Activated CD4-positive, alpha-beta T cell treated with anti-CD3 and anti-CD28 coated beads, Interleukin-2, amount 10 ng/mL, durations not matched to agents 7 days and 5 days (primary cell): ENCODE measurements at regions not wholly inside any gene's neighbourhood (a gene's known extent, or its start where the extent isn't known, plus 50 kb on each side); places are given as distances from the start of the nearest gene placed in this dataset.

Experiments used
- CTCF ChIA-PET: fragments of 350-600 bp; sonication (Branson Sonifier 250); formaldehyde crosslinking; loops from one replicate; lab custom pipeline; 2021; ENCODE audit warnings: antibody characterized with exemption; lab: Charles Lee
- POLR2A ChIA-PET: fragments of 350-600 bp; sonication (Branson Sonifier 250); formaldehyde crosslinking; loops from one replicate; lab custom pipeline; 2021; ENCODE audit warnings: antibody characterized with exemption; lab: Charles Lee
- DNase-seq: peaks from one replicate; pipeline ENCODE4 v3.0.0-alpha.2; 2020
- H3K27ac Mint-ChIP-seq: one replicate; pipeline ENCODE4 v1.8.0; 2021; ENCODE audit warnings: mild to moderate bottlenecking, moderate library complexity, mixed read lengths
- H3K27me3 Mint-ChIP-seq: one replicate; pipeline ENCODE4 v1.8.0; 2021; ENCODE audit warnings: mixed read lengths
- H3K36me3 Mint-ChIP-seq: one replicate; pipeline ENCODE4 v1.8.0; 2021; ENCODE audit warnings: low read depth, mixed read lengths
- H3K4me1 Mint-ChIP-seq: one replicate; pipeline ENCODE4 v1.8.0; 2021; ENCODE audit warnings: mixed read lengths
- H3K4me3 Mint-ChIP-seq: one replicate; pipeline ENCODE4 v1.8.0; 2021; ENCODE audit warnings: mild to moderate bottlenecking, moderate library complexity, mixed read lengths
- H3K9me3 Mint-ChIP-seq: one replicate; pipeline ENCODE4 v1.8.0; 2021; ENCODE audit warnings: mixed read lengths

GRCh38 chr17:79680318-79680695, 50.4 kb upstream of the ENPP7 start:
- no peaks in the 10 kb centered on the region for H3K9me3 Mint-ChIP-seq
- CTCF ChIA-PET, result no interaction called here
- H3K4me1 Mint-ChIP-seq, result no peaks in the 10 kb centered on the region
- no peak overlapping the region for H3K4me3 Mint-ChIP-seq
- no peak overlapping the region for H3K27ac Mint-ChIP-seq
- DNase-seq, result no peak
- POLR2A ChIA-PET, result no interaction called here
- no peaks in the 10 kb centered on the region for H3K27me3 Mint-ChIP-seq
- no peaks in the 10 kb centered on the region for H3K36me3 Mint-ChIP-seq

GRCh38 chr17:79679631-79680317, 51.0 kb upstream of the ENPP7 start:
- Mint-ChIP-seq H3K9me3 (no peaks in the 10 kb centered on the region), H3K27me3 (no peaks in the 10 kb centered on the region), H3K27ac (no peak overlapping the region), H3K4me1 (no peaks in the 10 kb centered on the region), H3K4me3 (no peak overlapping the region), H3K36me3 (no peaks in the 10 kb centered on the region)
- no peak for DNase-seq
- CTCF ChIA-PET, result interaction anchor here (0.7 kb wide), 1 partner anchor 10 kb away, joined by 4 read pairs; no protein-coding TSS in a partner anchor
- POLR2A ChIA-PET, result no interaction called here

GRCh38 chr17:79678736-79679255, 51.9 kb upstream of the ENPP7 start:
- H3K27ac Mint-ChIP-seq, result no peak overlapping the region
- H3K4me1 Mint-ChIP-seq, result no peaks in the 10 kb centered on the region
- ChIA-PET CTCF (interaction anchor here (0.7 kb wide), 1 partner anchor 11 kb away, joined by 4 read pairs; no protein-coding TSS in a partner anchor), POLR2A (no interaction called here)
- no peak for DNase-seq
- H3K4me3 Mint-ChIP-seq, result no peak overlapping the region
- H3K9me3 Mint-ChIP-seq, result peaks cover 1% of the 10 kb centered on the region
- H3K36me3 Mint-ChIP-seq, result no peaks in the 10 kb centered on the region
- H3K27me3 Mint-ChIP-seq, result no peaks in the 10 kb centered on the region

- Mint-ChIP-seq H3K4me1 (no peaks in the 10 kb centered on the region), H3K27ac (no peak overlapping the region), H3K4me3 (no peak overlapping the region), H3K27me3 (no peaks in the 10 kb centered on the region), H3K9me3 (peaks cover 7% of the 10 kb centered on the region), H3K36me3 (no peaks in the 10 kb centered on the region)
- ChIA-PET CTCF (no interaction called here), POLR2A (no interaction called here)
- DNase-seq, result no peak
Observed at GRCh38 chr17:79678091-79678735, 52.5 kb upstream of the ENPP7 start.

- Mint-ChIP-seq H3K27ac (no peak overlapping the region), H3K36me3 (no peaks in the 10 kb centered on the region), H3K4me1 (no peaks in the 10 kb centered on the region), H3K27me3 (no peaks in the 10 kb centered on the region), H3K4me3 (no peak overlapping the region), H3K9me3 (peaks cover 8% of the 10 kb centered on the region)
- ChIA-PET CTCF (no interaction called here), POLR2A (no interaction called here)
- no peak for DNase-seq
Observed at GRCh38 chr17:79677646-79678045, 53.1 kb upstream of the ENPP7 start.

- no peak for DNase-seq
- POLR2A ChIA-PET, result no interaction called here
- Mint-ChIP-seq H3K9me3 (peaks cover 13% of the 10 kb centered on the region), H3K27me3 (no peaks in the 10 kb centered on the region), H3K4me3 (no peak overlapping the region), H3K4me1 (no peaks in the 10 kb centered on the region), H3K36me3 (no peaks in the 10 kb centered on the region), H3K27ac (no peak overlapping the region)
- CTCF ChIA-PET, result no interaction called here
Observed at GRCh38 chr17:79676796-79677195, 53.9 kb upstream of the ENPP7 start.

GRCh38 chr17:79675413-79675725, 55.4 kb upstream of the ENPP7 start:
- DNase-seq, result no peak
- no peaks in the 10 kb centered on the region for H3K27me3 Mint-ChIP-seq
- ChIA-PET CTCF (interaction anchor here (0.9 kb wide), 1 partner anchor 20 kb away, joined by 4 read pairs; no protein-coding TSS in a partner anchor), POLR2A (no interaction called here)
- no peaks in the 10 kb centered on the region for H3K4me1 Mint-ChIP-seq
- no peaks in the 10 kb centered on the region for H3K36me3 Mint-ChIP-seq
- peaks cover 13% of the 10 kb centered on the region for H3K9me3 Mint-ChIP-seq
- no peak overlapping the region for H3K27ac Mint-ChIP-seq
- H3K4me3 Mint-ChIP-seq, result no peak overlapping the region

- ChIA-PET POLR2A (no interaction called here), CTCF (interaction anchor here (0.9 kb wide), 1 partner anchor 21 kb away, joined by 4 read pairs; no protein-coding TSS in a partner anchor)
- Mint-ChIP-seq H3K9me3 (peaks cover 13% of the 10 kb centered on the region), H3K4me3 (no peak overlapping the region), H3K27me3 (no peaks in the 10 kb centered on the region), H3K36me3 (no peaks in the 10 kb centered on the region), H3K4me1 (no peaks in the 10 kb centered on the region), H3K27ac (no peak overlapping the region)
- no peak for DNase-seq
Observed at GRCh38 chr17:79674506-79675412, 56.0 kb upstream of the ENPP7 start.

GRCh38 chr17:79673517-79673916, 57.2 kb upstream of the ENPP7 start:
- Mint-ChIP-seq H3K36me3 (no peaks in the 10 kb centered on the region), H3K4me3 (no peak overlapping the region), H3K9me3 (peaks cover 13% of the 10 kb centered on the region), H3K27me3 (no peaks in the 10 kb centered on the region), H3K27ac (no peak overlapping the region), H3K4me1 (no peaks in the 10 kb centered on the region)
- no peak for DNase-seq
- ChIA-PET CTCF (no interaction called here), POLR2A (no interaction called here)

GRCh38 chr17:79672496-79672895, 58.2 kb upstream of the ENPP7 start:
- Mint-ChIP-seq H3K27me3 (no peaks in the 10 kb centered on the region), H3K4me1 (no peaks in the 10 kb centered on the region), H3K36me3 (no peaks in the 10 kb centered on the region), H3K27ac (no peak overlapping the region), H3K9me3 (peaks cover 13% of the 10 kb centered on the region), H3K4me3 (no peak overlapping the region)
- CTCF ChIA-PET, result no interaction called here
- POLR2A ChIA-PET, result no interaction called here
- DNase-seq, result no peak

- Mint-ChIP-seq H3K9me3 (peaks cover 13% of the 10 kb centered on the region), H3K36me3 (no peaks in the 10 kb centered on the region), H3K4me1 (no peaks in the 10 kb centered on the region), H3K27ac (no peak overlapping the region), H3K27me3 (no peaks in the 10 kb centered on the region), H3K4me3 (no peak overlapping the region)
- ChIA-PET CTCF (no interaction called here), POLR2A (no interaction called here)
- no peak for DNase-seq
Observed at GRCh38 chr17:79671085-79671694, 59.6 kb upstream of the ENPP7 start.

- POLR2A ChIA-PET, result no interaction called here
- no peaks in the 10 kb centered on the region for H3K36me3 Mint-ChIP-seq
- CTCF ChIA-PET, result no interaction called here
- H3K27me3 Mint-ChIP-seq, result no peaks in the 10 kb centered on the region
- H3K4me1 Mint-ChIP-seq, result no peaks in the 10 kb centered on the region
- DNase-seq, result no peak
- peaks cover 13% of the 10 kb centered on the region for H3K9me3 Mint-ChIP-seq
- no peak overlapping the region for H3K4me3 Mint-ChIP-seq
- no peak overlapping the region for H3K27ac Mint-ChIP-seq
Observed at GRCh38 chr17:79670537-79671084, 59.8 kb upstream of the RBFOX3 start.
